Neural cell (in vitro differentiated cells): ENCODE measurements at regions not wholly inside any gene's neighbourhood (a gene's known extent, or its start where the extent isn't known, plus 50 kb on each side); places are given as distances from the start of the nearest gene placed in this dataset.

Source experiments
- H2AFZ ChIP-seq: fragments of 200-600, 300-800 bp; sonication (generic), shearing (Covaris generic); 2 replicates; pipeline ENCODE4 v1.6.0; 2014; ENCODE audit warnings: low read depth, mild to moderate bottlenecking, antibody characterized with exemption, low read length, moderate library complexity
- H3F3A ChIP-seq: fragments of 200-600 bp; shearing (Covaris generic); 2 replicates; pipeline ENCODE4 v1.6.1; 2016; ENCODE audit warnings: mild to moderate bottlenecking, moderate library complexity, mixed read lengths, antibody characterized with exemption, low read length; ENCODE audit not compliant: insufficient read depth, poor library complexity, severe bottlenecking
- H3K27ac ChIP-seq: fragments of 200-600, 300-800 bp; sonication (generic), shearing (Covaris generic); 2 replicates; pipeline ENCODE4 v1.5.1; 2014; ENCODE audit warnings: mild to moderate bottlenecking, low read length, moderate library complexity
- H3K27me3 ChIP-seq: fragments of 300-800, 200-600 bp; sonication (generic), shearing (Covaris generic); 2 replicates; pipeline ENCODE4 v1.6.0; 2014; ENCODE audit warnings: mild to moderate bottlenecking, low read depth, low read length, moderate library complexity; ENCODE audit not compliant: insufficient read depth
- H3K36me3 ChIP-seq: fragments of 300-800, 200-600 bp; sonication (generic), shearing (Covaris generic); 2 replicates; pipeline ENCODE4 v1.5.1; 2014; ENCODE audit warnings: mild to moderate bottlenecking, antibody characterized with exemption, low read length, moderate library complexity; ENCODE audit not compliant: insufficient read depth
- H3K4me2 ChIP-seq: fragments of 300-800, 200-600 bp; sonication (generic), shearing (Covaris generic); 2 replicates; pipeline ENCODE4 v1.6.0; 2014; ENCODE audit warnings: mild to moderate bottlenecking, low read length
- H3K4me3 ChIP-seq: fragments of 300-800, 200-600 bp; sonication (generic), shearing (Covaris generic); 2 replicates; pipeline ENCODE4 v1.5.1; 2014; ENCODE audit warnings: mild to moderate bottlenecking, low read length, moderate library complexity
- H3K79me2 ChIP-seq: fragments of 200-600 bp; shearing (Covaris generic); replicated peaks from 2 replicates; pipeline ENCODE4 v1.6.0; 2014; ENCODE audit warnings: mild to moderate bottlenecking, low read length, moderate library complexity; ENCODE audit not compliant: insufficient read depth
- H3K9ac ChIP-seq: fragments of 300-800, 200-600 bp; sonication (generic), shearing (Covaris generic); 2 replicates; pipeline ENCODE4 v1.6.1; 2016; ENCODE audit warnings: mild to moderate bottlenecking, low read length, mixed read lengths
- H3K9me2 ChIP-seq: fragments of 200-600 bp; shearing (Covaris generic); 2 replicates; pipeline ENCODE4 v1.6.1; 2016; ENCODE audit warnings: mild to moderate bottlenecking, low read length, mixed read lengths; ENCODE audit not compliant: insufficient read depth
- H3K9me3 ChIP-seq: fragments of 200-600, 300-800 bp; sonication (generic), shearing (Covaris generic); 2 replicates; pipeline ENCODE4 v1.6.1; 2016; ENCODE audit warnings: mild to moderate bottlenecking, mixed run types, low read length, moderate library complexity, mixed read lengths
- H4K20me1 ChIP-seq: fragments of 200-600 bp; shearing (Covaris generic); 2 replicates; pipeline ENCODE4 v1.6.1; 2016; ENCODE audit warnings: mild to moderate bottlenecking, mixed run types; ENCODE audit not compliant: insufficient read depth
- EP300 ChIP-seq: fragments of 450-650 bp; conservative IDR thresholded peaks from 2 replicates; pipeline ENCODE4 v1.6.1; 2014; ENCODE audit warnings: antibody characterized with exemption, mild to moderate bottlenecking, moderate library complexity; ENCODE audit not compliant: poor library complexity, severe bottlenecking
- EZH2 ChIP-seq: fragments of 200-600, 300-800 bp; shearing (Covaris generic), sonication (generic); IDR thresholded peaks from 2 replicates; pipeline ENCODE4 v1.6.1; 2014; ENCODE audit warnings: antibody characterized with exemption, low read length, borderline replicate concordance, mild to moderate bottlenecking; ENCODE audit not compliant: insufficient read depth, poor library complexity, severe bottlenecking
- MXI1 ChIP-seq: fragments of 450-650 bp; conservative IDR thresholded peaks from 2 replicates; pipeline ENCODE4 v1.6.1; 2014; ENCODE audit warnings: antibody characterized with exemption, mild to moderate bottlenecking; ENCODE audit not compliant: poor library complexity, severe bottlenecking
- POLR2AphosphoS5 ChIP-seq: IDR thresholded peaks from 2 replicates; pipeline ENCODE4 v1.6.1; 2012
- RAD21 ChIP-seq: fragments of 450-650 bp; conservative IDR thresholded peaks from 2 replicates; pipeline ENCODE4 v1.6.1; 2014; ENCODE audit warnings: antibody characterized with exemption, mild to moderate bottlenecking, moderate library complexity
- SMC3 ChIP-seq: fragments of 450-650 bp; conservative IDR thresholded peaks from 2 replicates; pipeline ENCODE4 v1.6.1; 2014; ENCODE audit warnings: antibody characterized with exemption, mild to moderate bottlenecking, moderate library complexity; ENCODE audit not compliant: poor library complexity
- TAF1 ChIP-seq: IDR thresholded peaks from 2 replicates; pipeline ENCODE4 v1.6.1; 2012; ENCODE audit warnings: low read depth
- TF ChIP-seq, protein P1 (sequence below): IDR thresholded peaks from 2 replicates; pipeline ENCODE4 v1.6.1; 2012; ENCODE audit warnings: borderline replicate concordance
- TF ChIP-seq, protein P2 (sequence below): fragments of 450-650 bp; IDR thresholded peaks from 2 replicates; pipeline ENCODE4 v1.5.1; 2014; ENCODE audit warnings: antibody characterized with exemption, mild to moderate bottlenecking, moderate library complexity; ENCODE audit not compliant: poor library complexity, severe bottlenecking

DNA sequence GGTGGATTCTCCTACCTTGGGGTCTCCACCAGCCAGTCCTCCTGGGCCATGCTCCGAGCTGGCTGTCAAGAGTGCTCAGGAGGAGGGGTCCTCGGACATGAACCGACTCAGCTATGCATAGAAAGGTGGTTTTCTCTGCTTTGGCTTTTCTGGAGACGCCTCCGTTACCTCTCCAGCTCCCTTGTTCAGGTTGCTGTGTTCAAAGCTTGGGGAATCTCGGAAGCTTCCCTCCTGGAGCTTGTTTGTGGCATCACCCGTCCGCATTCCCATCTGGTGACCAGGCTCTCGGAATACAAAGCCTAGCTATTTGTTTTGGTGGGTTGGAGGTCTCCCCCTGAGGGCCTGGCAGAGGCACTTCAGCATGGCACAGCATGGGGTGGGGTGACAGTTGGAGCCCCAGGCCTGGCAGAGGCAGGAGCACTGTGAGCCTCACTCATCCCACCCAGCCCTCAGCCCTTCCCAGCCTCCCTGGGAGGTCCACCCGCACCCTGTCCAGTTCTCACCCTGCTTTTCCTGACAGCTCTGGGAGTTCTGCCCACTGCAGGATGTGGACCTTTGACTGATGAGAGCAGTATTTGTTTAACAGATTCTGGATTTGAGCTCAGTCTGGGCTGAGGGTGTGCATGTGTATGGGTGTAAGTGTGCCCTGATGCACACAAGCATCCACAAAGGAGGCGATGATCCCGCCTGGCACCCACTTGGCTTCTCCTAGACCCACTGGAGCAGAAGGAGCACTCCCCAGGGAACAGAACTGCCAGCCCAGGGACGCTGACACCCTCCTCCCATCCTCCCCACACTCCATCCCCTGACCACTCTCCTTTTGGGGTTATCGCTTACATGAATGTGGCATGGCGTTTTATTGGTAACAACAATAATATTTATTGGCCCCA is 107.3 kb upstream of the HS6ST1 start:
- Histone ChIP-seq H3F3A (no peaks in the 10 kb centered on the region), H4K20me1 (no peaks in the 10 kb centered on the region), H3K27me3 (no peaks in the 10 kb centered on the region), H3K9me3 (no peaks in the 10 kb centered on the region), H3K79me2 (no peaks in the 10 kb centered on the region), H3K9me2 (no peaks in the 10 kb centered on the region), H3K27ac (no peak overlapping the region), H3K9ac (no peak overlapping the region), H3K36me3 (no peaks in the 10 kb centered on the region), H3K4me2 (no peak overlapping the region), H3K4me3 (no peak overlapping the region), H2AFZ (no peak overlapping the region)
- TF ChIP-seq SMC3 (no peak), MXI1 (no peak), RAD21 (no peak), EP300 (no peak), TAF1 (no peak), POLR2AphosphoS5 (no peak), EZH2 (no peak)
- TF ChIP-seq, protein P1, sequence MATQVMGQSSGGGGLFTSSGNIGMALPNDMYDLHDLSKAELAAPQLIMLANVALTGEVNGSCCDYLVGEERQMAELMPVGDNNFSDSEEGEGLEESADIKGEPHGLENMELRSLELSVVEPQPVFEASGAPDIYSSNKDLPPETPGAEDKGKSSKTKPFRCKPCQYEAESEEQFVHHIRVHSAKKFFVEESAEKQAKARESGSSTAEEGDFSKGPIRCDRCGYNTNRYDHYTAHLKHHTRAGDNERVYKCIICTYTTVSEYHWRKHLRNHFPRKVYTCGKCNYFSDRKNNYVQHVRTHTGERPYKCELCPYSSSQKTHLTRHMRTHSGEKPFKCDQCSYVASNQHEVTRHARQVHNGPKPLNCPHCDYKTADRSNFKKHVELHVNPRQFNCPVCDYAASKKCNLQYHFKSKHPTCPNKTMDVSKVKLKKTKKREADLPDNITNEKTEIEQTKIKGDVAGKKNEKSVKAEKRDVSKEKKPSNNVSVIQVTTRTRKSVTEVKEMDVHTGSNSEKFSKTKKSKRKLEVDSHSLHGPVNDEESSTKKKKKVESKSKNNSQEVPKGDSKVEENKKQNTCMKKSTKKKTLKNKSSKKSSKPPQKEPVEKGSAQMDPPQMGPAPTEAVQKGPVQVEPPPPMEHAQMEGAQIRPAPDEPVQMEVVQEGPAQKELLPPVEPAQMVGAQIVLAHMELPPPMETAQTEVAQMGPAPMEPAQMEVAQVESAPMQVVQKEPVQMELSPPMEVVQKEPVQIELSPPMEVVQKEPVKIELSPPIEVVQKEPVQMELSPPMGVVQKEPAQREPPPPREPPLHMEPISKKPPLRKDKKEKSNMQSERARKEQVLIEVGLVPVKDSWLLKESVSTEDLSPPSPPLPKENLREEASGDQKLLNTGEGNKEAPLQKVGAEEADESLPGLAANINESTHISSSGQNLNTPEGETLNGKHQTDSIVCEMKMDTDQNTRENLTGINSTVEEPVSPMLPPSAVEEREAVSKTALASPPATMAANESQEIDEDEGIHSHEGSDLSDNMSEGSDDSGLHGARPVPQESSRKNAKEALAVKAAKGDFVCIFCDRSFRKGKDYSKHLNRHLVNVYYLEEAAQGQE = no peak
- TF ChIP-seq, protein P2, sequence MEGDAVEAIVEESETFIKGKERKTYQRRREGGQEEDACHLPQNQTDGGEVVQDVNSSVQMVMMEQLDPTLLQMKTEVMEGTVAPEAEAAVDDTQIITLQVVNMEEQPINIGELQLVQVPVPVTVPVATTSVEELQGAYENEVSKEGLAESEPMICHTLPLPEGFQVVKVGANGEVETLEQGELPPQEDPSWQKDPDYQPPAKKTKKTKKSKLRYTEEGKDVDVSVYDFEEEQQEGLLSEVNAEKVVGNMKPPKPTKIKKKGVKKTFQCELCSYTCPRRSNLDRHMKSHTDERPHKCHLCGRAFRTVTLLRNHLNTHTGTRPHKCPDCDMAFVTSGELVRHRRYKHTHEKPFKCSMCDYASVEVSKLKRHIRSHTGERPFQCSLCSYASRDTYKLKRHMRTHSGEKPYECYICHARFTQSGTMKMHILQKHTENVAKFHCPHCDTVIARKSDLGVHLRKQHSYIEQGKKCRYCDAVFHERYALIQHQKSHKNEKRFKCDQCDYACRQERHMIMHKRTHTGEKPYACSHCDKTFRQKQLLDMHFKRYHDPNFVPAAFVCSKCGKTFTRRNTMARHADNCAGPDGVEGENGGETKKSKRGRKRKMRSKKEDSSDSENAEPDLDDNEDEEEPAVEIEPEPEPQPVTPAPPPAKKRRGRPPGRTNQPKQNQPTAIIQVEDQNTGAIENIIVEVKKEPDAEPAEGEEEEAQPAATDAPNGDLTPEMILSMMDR = no peak

DNA sequence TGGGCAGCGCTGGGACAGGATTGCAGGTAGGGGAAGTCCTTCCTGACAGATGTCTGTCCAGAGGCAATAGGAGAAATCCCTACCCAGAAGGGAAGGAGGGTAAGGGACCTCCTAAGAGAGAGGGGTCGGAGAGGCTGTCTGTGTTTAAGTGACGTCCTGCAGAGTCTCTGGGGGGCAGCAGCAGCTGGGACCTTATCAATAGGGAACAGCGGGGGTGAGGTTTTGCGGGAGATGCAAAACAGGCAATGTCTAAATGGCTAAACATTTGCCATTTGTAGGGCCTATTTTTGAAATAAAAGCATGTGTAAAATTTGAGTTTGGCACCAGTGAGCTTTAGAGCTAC is 108.7 kb upstream of the HS6ST1 start:
- Histone ChIP-seq H3F3A (no peaks in the 10 kb centered on the region), H3K9me3 (no peaks in the 10 kb centered on the region), H3K27me3 (no peaks in the 10 kb centered on the region), H3K9ac (no peak overlapping the region), H3K9me2 (no peaks in the 10 kb centered on the region), H3K27ac (no peak overlapping the region), H4K20me1 (no peaks in the 10 kb centered on the region), H3K4me2 (no peak overlapping the region), H3K36me3 (no peaks in the 10 kb centered on the region), H3K79me2 (no peaks in the 10 kb centered on the region), H2AFZ (no peak overlapping the region), H3K4me3 (no peak overlapping the region)
- TF ChIP-seq RAD21 (no peak), EP300 (no peak), SMC3 (no peak), POLR2AphosphoS5 (no peak), TAF1 (no peak), MXI1 (no peak), EZH2 (no peak)
- TF ChIP-seq, protein P2 = no peak
- TF ChIP-seq, protein P1 = no peak
